ENCODE measurements at regions not wholly inside any gene's neighbourhood (a gene's known extent, or its start where the extent isn't known, plus 50 kb on each side); places are given as distances from the start of the nearest gene placed in this dataset.

GRCh38 chr2:37790019-37790418 lies 118.6 kb upstream of the CDC42EP3 start:
- H3K4me2 ChIP-seq (ENCODE audit: low read length), result no peak overlapping the region
- intact Hi-C loops (cut with micrococcal nuclease), result no loop called here
- H3K79me2 ChIP-seq (ENCODE audit: insufficient read depth, low read length), result no peaks in the 10 kb centered on the region
- H3K4me1 ChIP-seq (ENCODE audit: control insufficient read depth in 1 of 2, insufficient read depth in 2 of 2, low read length in 2 of 2), result peaks cover 2 to 5% of the 10 kb centered on the region in 2 experiments; a peak in 1 of 4 replicates
- H4K20me1 ChIP-seq (ENCODE audit: insufficient read depth), result no peaks in the 10 kb centered on the region
- POLR2A ChIA-PET, result no interaction called here
- no peak overlapping the region for H3K9ac ChIP-seq (ENCODE audit: low read length)
- ATAC-seq (no peak), DNase-seq (ENCODE audit: low read depth, low spot score) (no peak)
- H3K9me3 ChIP-seq (ENCODE audit: control insufficient read depth in 1 of 2, insufficient read depth in 1 of 2, low read depth in 1 of 2, low read length in 2 of 2), result peaks cover 0 to 5% of the 10 kb centered on the region in 2 experiments; a peak in 1 of 4 replicates
- no peak overlapping the region for H3K27ac ChIP-seq (ENCODE audit: low read depth, low read length)
- H3K27me3 ChIP-seq (ENCODE audit: insufficient read depth, low read length), result no peaks in the 10 kb centered on the region
- no TSS peak for BruUV-seq (replicated peaks)
- no peaks in the 10 kb centered on the region for H3K9me2 ChIP-seq (ENCODE audit: insufficient read depth)
- H2AFZ ChIP-seq (ENCODE audit: low read depth, low read length, poor library complexity, severe bottlenecking), result no peak overlapping the region
- RAD21 ChIA-PET (ENCODE audit: low non-redundant PET in 1 of 2, low total read pairs in 2 of 2, uncharacterized antibody in 2 of 2, unreplicated experiment in 2 of 2), result no interaction called here
- TF ChIP-seq ELF1 (IDR thresholded peaks at IDR 0.05; ENCODE audit: borderline replicate concordance, low read depth), result no peak
- CTCF ChIA-PET, result no interaction called here
- H3K36me3 ChIP-seq (ENCODE audit: control insufficient read depth in 1 of 2, insufficient read depth in 2 of 2, low read length in 2 of 2), result no peaks in the 10 kb centered on the region
- no peak overlapping the region for H3K4me3 ChIP-seq (replicated peaks in 1 of 2; ENCODE audit: low read depth in 1 of 2, low read length in 2 of 2)

- RAD21 ChIA-PET (ENCODE audit: low non-redundant PET in 1 of 2, low total read pairs in 2 of 2, uncharacterized antibody in 2 of 2, unreplicated experiment in 2 of 2), result no interaction called here
- CTCF ChIA-PET, result no interaction called here
- intact Hi-C loops (cut with micrococcal nuclease), result no loop called here
Measured at GRCh38 chr2:37790462-37790861, 119.0 kb upstream of the CDC42EP3 start.

GRCh38 chr2:37792366-37792765 lies 120.9 kb upstream of the CDC42EP3 start:
- DNase-seq (ENCODE audit: low read depth, low spot score) (no peak), ATAC-seq (no peak)
- H3K9ac ChIP-seq (ENCODE audit: low read length), result no peak overlapping the region
- H2AFZ ChIP-seq (ENCODE audit: low read depth, low read length, poor library complexity, severe bottlenecking), result no peak overlapping the region
- intact Hi-C loops (cut with micrococcal nuclease), result no loop called here
- ChIA-PET RAD21 (ENCODE audit: low non-redundant PET in 1 of 2, low total read pairs in 2 of 2, uncharacterized antibody in 2 of 2, unreplicated experiment in 2 of 2) (no interaction called here), CTCF (no interaction called here), POLR2A (no interaction called here)
- H3K9me2 ChIP-seq (ENCODE audit: insufficient read depth), result no peaks in the 10 kb centered on the region
- no peaks in the 10 kb centered on the region for H3K79me2 ChIP-seq (ENCODE audit: insufficient read depth, low read length)
- H3K36me3 ChIP-seq (ENCODE audit: control insufficient read depth in 1 of 2, insufficient read depth in 2 of 2, low read length in 2 of 2), result no peaks in the 10 kb centered on the region
- no peak overlapping the region for H3K4me2 ChIP-seq (ENCODE audit: low read length)
- no peak overlapping the region for H3K4me3 ChIP-seq (replicated peaks in 1 of 2; ENCODE audit: low read depth in 1 of 2, low read length in 2 of 2)
- no peaks in the 10 kb centered on the region for H3K27me3 ChIP-seq (ENCODE audit: insufficient read depth, low read length)
- 0 out of 4 replicates have a peak, but pooled peaks cover 0 to under 1% of the 10 kb centered on the region in 2 experiments for H3K4me1 ChIP-seq (ENCODE audit: control insufficient read depth in 1 of 2, insufficient read depth in 2 of 2, low read length in 2 of 2)
- H3K9me3 ChIP-seq (ENCODE audit: control insufficient read depth in 1 of 2, insufficient read depth in 1 of 2, low read depth in 1 of 2, low read length in 2 of 2), result peaks cover 0 to 5% of the 10 kb centered on the region in 2 experiments; a peak in 1 of 4 replicates
- BruUV-seq (replicated peaks), result no TSS peak
- H4K20me1 ChIP-seq (ENCODE audit: insufficient read depth), result no peaks in the 10 kb centered on the region
- H3K27ac ChIP-seq (ENCODE audit: low read depth, low read length), result no peak overlapping the region
- TF ChIP-seq EZH2 (IDR thresholded peaks at IDR 0.05) (no peak), ELF1 (IDR thresholded peaks at IDR 0.05; ENCODE audit: borderline replicate concordance, low read depth) (no peak)

More at GRCh38 chr2:37790462-37790861, 119.0 kb upstream of the CDC42EP3 start:
- no peak for ATAC-seq
- peaks cover 2 to 5% of the 10 kb centered on the region in 2 experiments; a peak in 1 of 4 replicates for H3K4me1 ChIP-seq (ENCODE audit: control insufficient read depth in 1 of 2, insufficient read depth in 2 of 2, low read length in 2 of 2)
- no peaks in the 10 kb centered on the region for H3K27me3 ChIP-seq (ENCODE audit: insufficient read depth, low read length)
- H3K4me3 ChIP-seq (replicated peaks in 1 of 2; ENCODE audit: low read depth in 1 of 2, low read length in 2 of 2), result no peak overlapping the region
- POLR2A ChIA-PET, result no interaction called here
- TF ChIP-seq FOSL1 (IDR thresholded peaks at IDR 0.05; ENCODE audit: low read depth) (no peak), CEBPB (IDR thresholded peaks at IDR 0.05; ENCODE audit: low read depth) (no peak), EZH2 (IDR thresholded peaks at IDR 0.05) (no peak)
- no TSS peak for BruUV-seq (replicated peaks)
- H3K27ac ChIP-seq (ENCODE audit: low read depth, low read length), result no peak overlapping the region
- no peaks in the 10 kb centered on the region for H3K36me3 ChIP-seq (ENCODE audit: control insufficient read depth in 1 of 2, insufficient read depth in 2 of 2, low read length in 2 of 2)
- H3K9me2 ChIP-seq (ENCODE audit: insufficient read depth), result no peaks in the 10 kb centered on the region
- H4K20me1 ChIP-seq (ENCODE audit: insufficient read depth), result no peaks in the 10 kb centered on the region
- no peak overlapping the region for H3K4me2 ChIP-seq (ENCODE audit: low read length)
- H2AFZ ChIP-seq (ENCODE audit: low read depth, low read length, poor library complexity, severe bottlenecking), result no peak overlapping the region
- H3K9ac ChIP-seq (ENCODE audit: low read length), result no peak overlapping the region
- DNase-seq (ENCODE audit: low read depth, low spot score), result no peak
- peaks cover 0 to 5% of the 10 kb centered on the region in 2 experiments; a peak in 1 of 4 replicates for H3K9me3 ChIP-seq (ENCODE audit: control insufficient read depth in 1 of 2, insufficient read depth in 1 of 2, low read depth in 1 of 2, low read length in 2 of 2)
- H3K79me2 ChIP-seq (ENCODE audit: insufficient read depth, low read length), result no peaks in the 10 kb centered on the region

Data from HCT116 (cell line).